C4-2B (cell line): ENCODE measurements at regions not wholly inside any gene's neighbourhood (a gene's known extent, or its start where the extent isn't known, plus 50 kb on each side); places are given as distances from the start of the nearest gene placed in this dataset.

ENCODE experiments used
- H3K27ac ChIP-seq: fragments of 450-650 bp; 2 replicates; pipeline ENCODE4 v1.5.1; 2017
- ZFX ChIP-seq: fragments of 450-650 bp; IDR thresholded peaks from 2 replicates; pipeline ENCODE4 v1.6.1; 2017
- TF ChIP-seq, protein P1 (sequence below): fragments of 450-650 bp; conservative IDR thresholded peaks from 2 replicates; pipeline ENCODE4 v1.5.1; 2017; ENCODE audit warnings: mild to moderate bottlenecking

- TF ChIP-seq ZFX: no peak
- TF ChIP-seq, protein P1, sequence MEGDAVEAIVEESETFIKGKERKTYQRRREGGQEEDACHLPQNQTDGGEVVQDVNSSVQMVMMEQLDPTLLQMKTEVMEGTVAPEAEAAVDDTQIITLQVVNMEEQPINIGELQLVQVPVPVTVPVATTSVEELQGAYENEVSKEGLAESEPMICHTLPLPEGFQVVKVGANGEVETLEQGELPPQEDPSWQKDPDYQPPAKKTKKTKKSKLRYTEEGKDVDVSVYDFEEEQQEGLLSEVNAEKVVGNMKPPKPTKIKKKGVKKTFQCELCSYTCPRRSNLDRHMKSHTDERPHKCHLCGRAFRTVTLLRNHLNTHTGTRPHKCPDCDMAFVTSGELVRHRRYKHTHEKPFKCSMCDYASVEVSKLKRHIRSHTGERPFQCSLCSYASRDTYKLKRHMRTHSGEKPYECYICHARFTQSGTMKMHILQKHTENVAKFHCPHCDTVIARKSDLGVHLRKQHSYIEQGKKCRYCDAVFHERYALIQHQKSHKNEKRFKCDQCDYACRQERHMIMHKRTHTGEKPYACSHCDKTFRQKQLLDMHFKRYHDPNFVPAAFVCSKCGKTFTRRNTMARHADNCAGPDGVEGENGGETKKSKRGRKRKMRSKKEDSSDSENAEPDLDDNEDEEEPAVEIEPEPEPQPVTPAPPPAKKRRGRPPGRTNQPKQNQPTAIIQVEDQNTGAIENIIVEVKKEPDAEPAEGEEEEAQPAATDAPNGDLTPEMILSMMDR: no peak
- no peak overlapping the region for H3K27ac ChIP-seq
Measured at GRCh38 chr16:75911896-75912295, 185.6 kb upstream of the CPHXL start.

GRCh38 chr16:75913958-75914357 is 187.7 kb upstream of the CPHXL start:
- H3K27ac ChIP-seq: no peak overlapping the region
- TF ChIP-seq ZFX: no peak
- TF ChIP-seq, protein P1: no peak

DNA sequence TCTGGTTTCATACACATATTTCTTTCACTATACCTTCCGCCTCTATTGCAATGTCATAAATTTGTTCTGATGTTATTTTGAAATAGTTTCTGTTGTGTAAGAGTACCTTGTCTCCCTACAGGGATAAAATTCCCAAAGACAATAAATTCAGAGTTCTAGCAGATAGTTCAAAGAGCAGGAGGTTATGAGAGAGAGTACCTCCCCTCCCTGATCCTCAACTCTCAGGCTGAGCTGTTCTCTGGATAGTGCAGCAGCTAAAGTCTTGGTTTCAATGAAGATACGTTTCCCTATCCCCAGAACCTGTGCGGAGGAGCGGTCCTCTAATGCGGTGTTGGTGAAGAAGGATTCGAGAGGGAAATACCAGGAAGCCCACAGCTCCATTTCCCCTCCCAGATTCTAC is 190.2 kb upstream of the CPHXL start:
- no peak overlapping the region for H3K27ac ChIP-seq
- TF ChIP-seq ZFX: no peak
- TF ChIP-seq, protein P1: no peak

DNA sequence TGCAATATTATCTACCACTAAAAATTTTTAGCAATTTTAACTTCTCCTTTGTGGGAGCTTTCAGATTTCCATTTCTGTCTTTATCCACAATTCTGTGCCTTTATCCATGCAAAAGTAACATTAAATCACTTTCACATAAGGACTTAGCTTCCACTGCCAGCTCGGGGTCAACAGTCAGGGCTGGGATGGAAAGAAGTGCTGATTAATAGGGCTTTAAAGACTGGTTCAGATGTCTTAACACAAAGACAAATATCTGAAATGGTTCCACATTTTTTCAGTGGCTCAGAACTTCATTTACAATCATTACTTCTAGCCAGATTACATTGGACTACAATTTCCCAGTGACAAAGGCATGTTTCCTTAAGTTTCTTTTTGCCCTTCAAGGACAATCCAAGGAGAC is 191.8 kb upstream of the CPHXL start:
- no peak overlapping the region for H3K27ac ChIP-seq
- TF ChIP-seq, protein P1: no peak
- TF ChIP-seq ZFX: no peak

DNA sequence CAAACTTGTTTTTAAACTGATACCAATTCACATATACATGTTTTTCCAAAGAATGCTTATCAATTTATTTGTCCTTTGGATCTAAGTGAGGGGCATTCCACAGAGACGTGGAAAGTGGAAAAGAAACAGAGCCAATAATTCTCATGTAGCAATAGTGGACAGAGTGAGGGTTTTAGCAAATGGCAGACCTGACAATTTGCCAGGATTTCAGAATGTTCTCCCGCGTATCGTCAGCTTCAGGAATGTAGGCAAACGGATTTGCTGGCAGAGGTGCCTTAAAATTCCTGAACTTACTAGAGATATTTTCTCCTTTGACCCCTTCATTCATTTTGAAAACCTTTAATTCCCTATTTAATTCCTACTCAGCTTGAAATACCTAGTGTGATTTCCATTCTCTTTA is 193.4 kb upstream of the CPHXL start:
- no peak for TF ChIP-seq ZFX
- TF ChIP-seq, protein P1: no peak

GRCh38 chr16:75921281-75921680 is 195.0 kb upstream of the CPHXL start:
- TF ChIP-seq ZFX: no peak
- TF ChIP-seq, protein P1: no peak
- no peak overlapping the region for H3K27ac ChIP-seq

More for the DNA sequence above, 193.4 kb upstream of the CPHXL start:
- H3K27ac ChIP-seq: no peak overlapping the region

DNA sequence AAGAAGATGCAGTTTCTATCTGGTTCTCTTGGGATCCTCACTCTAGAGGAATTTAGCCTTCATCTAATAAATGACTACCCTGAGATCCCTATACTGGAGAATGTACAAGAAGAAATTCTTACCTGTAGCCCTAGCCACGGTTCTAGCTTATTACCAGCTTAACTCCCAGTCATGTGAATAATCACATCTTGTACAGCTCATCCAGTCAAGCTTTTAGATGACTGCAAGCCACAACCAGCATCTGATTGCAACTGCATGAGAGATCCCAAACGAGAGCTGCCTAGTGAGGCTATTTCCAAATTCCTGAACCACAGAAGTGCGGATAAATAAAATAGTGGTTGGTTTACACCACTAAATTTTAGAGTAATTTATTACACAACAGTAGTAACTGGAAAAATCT is 196.0 kb upstream of the CPHXL start:
- no peak overlapping the region for H3K27ac ChIP-seq
- no peak for TF ChIP-seq ZFX
- TF ChIP-seq, protein P1: no peak
